HCT116 (cell line): ENCODE measurements at regions not wholly inside any gene's neighbourhood (a gene's known extent, or its start where the extent isn't known, plus 50 kb on each side); places are given as distances from the start of the nearest gene placed in this dataset.

Source experiments
- ATAC-seq: fragments of 200-7000 bp; cut with Tn5 transposase; 2 replicates; pipeline ENCODE4 v1.9.1; 2020; ENCODE audit warnings: mild to moderate bottlenecking, moderate library complexity
- BruUV-seq: library from RNA; stranded (reverse); fragments of 400-500 nt; replicated peaks from 2 replicates; lab custom pipeline; 2021; lab: Mats Ljungman, UMichigan
- CTCF ChIA-PET: fragments of 300-600 bp; sonication (Branson Sonifier 250); formaldehyde crosslinking; loops from one replicate; lab custom pipeline; 2021; ENCODE audit warnings: antibody characterized with exemption; lab: Charles Lee
- POLR2A ChIA-PET: fragments of 300-600, 350-600 bp; sonication (Branson Sonifier 250); formaldehyde crosslinking; loops from one replicate; lab custom pipeline; 2021; ENCODE audit warnings: antibody characterized with exemption; lab: Charles Lee
- RAD21 ChIA-PET, 2 experiments: fragments of 300-600 bp; sonication (Branson Sonifier 250); formaldehyde crosslinking; loops; one replicate each; lab custom pipeline; 2023; ENCODE audit warnings: low total read pairs in 2 of 2; ENCODE audit not compliant: uncharacterized antibody in 2 of 2, unreplicated experiment in 2 of 2, low non-redundant PET in 1 of 2; lab: Charles Lee
- DNase-seq: peaks from one replicate; pipeline ENCODE4 v3.0.0-alpha.2; 2010; ENCODE audit warnings: low read depth, low spot score
- H2AFZ ChIP-seq: fragments of 200-600 bp; shearing (Covaris generic), sonication (generic); 2 replicates; pipeline ENCODE4 v1.6.1; 2017; ENCODE audit warnings: low read depth, mixed run types, mixed read lengths, antibody characterized with exemption, low read length; ENCODE audit not compliant: poor library complexity, severe bottlenecking
- H3K27ac ChIP-seq: 2 replicates; pipeline ENCODE4 v1.5.1; 2012; ENCODE audit warnings: low read depth, low read length
- H3K27me3 ChIP-seq: fragments of 200-600 bp; sonication (generic); 2 replicates; pipeline ENCODE4 v1.6.1; 2016; ENCODE audit warnings: mixed run types, low read length, mixed read lengths; ENCODE audit not compliant: insufficient read depth
- H3K36me3 ChIP-seq, 2 experiments: fragments of 200-500 bp in 1 of 2; fragments of 200-600 bp in 1 of 2; sonication (Bioruptor generic) in 1 of 2; sonication (generic) in 1 of 2; 2 replicates each; pipeline versions ENCODE4 v1.5.1 to v1.6.1; 2014 to 2016; ENCODE audit warnings: low read length in 2 of 2, inconsistent platforms in 1 of 2, mixed read lengths in 1 of 2, mixed run types in 1 of 2; ENCODE audit not compliant: insufficient read depth in 2 of 2, control insufficient read depth in 1 of 2
- H3K4me1 ChIP-seq, 2 experiments: fragments of 200-600 bp in 1 of 2; sonication (generic) in 1 of 2; 2 replicates each; pipeline versions ENCODE4 v1.5.1 to v1.6.1; 2012 to 2017; ENCODE audit warnings: low read length in 2 of 2, inconsistent platforms in 1 of 2, mild to moderate bottlenecking in 1 of 2, mixed read lengths in 1 of 2, mixed run types in 1 of 2, moderate library complexity in 1 of 2; ENCODE audit not compliant: insufficient read depth in 2 of 2, control insufficient read depth in 1 of 2
- H3K4me2 ChIP-seq: fragments of 200-600 bp; sonication (generic); 2 replicates; pipeline ENCODE4 v1.6.1; 2017; ENCODE audit warnings: mixed run types, low read length, mixed read lengths
- H3K4me3 ChIP-seq, 2 experiments: fragments of 200-600 bp in 1 of 2; sonication (generic) in 1 of 2; replicated peaks in 1 of 2; 2 replicates each; pipeline ENCODE4 v1.5.1; 2011 to 2016; ENCODE audit warnings: low read length in 2 of 2, control low read depth in 1 of 2, low read depth in 1 of 2, mild to moderate bottlenecking in 1 of 2, mixed read lengths in 1 of 2, mixed run types in 1 of 2
- H3K79me2 ChIP-seq: fragments of 200-600 bp; sonication (generic); 2 replicates; pipeline ENCODE4 v1.6.1; 2017; ENCODE audit warnings: mild to moderate bottlenecking, mixed run types, low read length, moderate library complexity, mixed read lengths; ENCODE audit not compliant: insufficient read depth
- H3K9ac ChIP-seq: fragments of 200-600 bp; sonication (generic); 2 replicates; pipeline ENCODE4 v1.6.1; 2016; ENCODE audit warnings: low read length, mixed read lengths
- H3K9me2 ChIP-seq: fragments of 200-600 bp; sonication (generic), shearing (Covaris generic); 2 replicates; pipeline ENCODE4 v1.6.1; 2017; ENCODE audit warnings: mixed run types, mild to moderate bottlenecking, moderate library complexity; ENCODE audit not compliant: insufficient read depth
- H3K9me3 ChIP-seq, 2 experiments: fragments of 200-500 bp in 1 of 2; fragments of 200-600 bp in 1 of 2; sonication (Bioruptor generic) in 1 of 2; sonication (generic) in 1 of 2; 2 replicates each; pipeline ENCODE4 v1.6.1; 2014 to 2017; ENCODE audit warnings: low read length in 2 of 2, mixed read lengths in 2 of 2, inconsistent platforms in 1 of 2, low read depth in 1 of 2, mild to moderate bottlenecking in 1 of 2, mixed run types in 1 of 2, moderate library complexity in 1 of 2; ENCODE audit not compliant: control insufficient read depth in 1 of 2, insufficient read depth in 1 of 2
- H4K20me1 ChIP-seq: fragments of 200-600 bp; sonication (generic), shearing (Covaris generic); 2 replicates; pipeline ENCODE4 v1.6.1; 2017; ENCODE audit warnings: mixed run types, mild to moderate bottlenecking, moderate library complexity; ENCODE audit not compliant: insufficient read depth
- ATF3 ChIP-seq: IDR thresholded peaks from 2 replicates; pipeline ENCODE4 v1.6.1; 2012
- CBX3 ChIP-seq: IDR thresholded peaks from 2 replicates; pipeline ENCODE4 v1.6.1; 2012; ENCODE audit warnings: low read depth
- CTCF ChIP-seq, 3 experiments: fragments of 200-600 bp in 1 of 3; sonication (generic) in 1 of 3; IDR thresholded peaks in 2 of 3; conservative IDR thresholded peaks in 1 of 3; 2 replicates each; pipeline ENCODE4 v1.5.1; 2012 to 2017; ENCODE audit warnings: low read depth in 2 of 3, low read length in 2 of 3, antibody characterized with exemption in 1 of 3, borderline replicate concordance in 1 of 3, control low read depth in 1 of 3, mild to moderate bottlenecking in 1 of 3, mixed read lengths in 1 of 3, mixed run types in 1 of 3, moderate library complexity in 1 of 3; ENCODE audit not compliant: insufficient read depth in 1 of 3
- EGR1 ChIP-seq: IDR thresholded peaks from 2 replicates; pipeline ENCODE4 v1.6.1; 2012; ENCODE audit warnings: low read depth
- EZH2 ChIP-seq: fragments of 200-600 bp; sonication (generic); IDR thresholded peaks from 2 replicates; pipeline ENCODE4 v1.6.1; 2017; ENCODE audit warnings: antibody characterized with exemption, mixed run types
- EZH2phosphoT487 ChIP-seq: fragments of 200-600 bp; IDR thresholded peaks from 2 replicates; pipeline ENCODE4 v1.6.1; 2018; ENCODE audit warnings: antibody characterized with exemption, borderline replicate concordance
- FOSL1 ChIP-seq: IDR thresholded peaks from 2 replicates; pipeline ENCODE4 v1.6.1; 2012; ENCODE audit warnings: low read depth
- JUND ChIP-seq: IDR thresholded peaks from 2 replicates; pipeline ENCODE4 v1.6.1; 2012
- MAX ChIP-seq: IDR thresholded peaks from 2 replicates; pipeline ENCODE4 v1.6.1; 2012
- REST ChIP-seq: IDR thresholded peaks from 2 replicates; pipeline ENCODE4 v1.6.1; 2012; ENCODE audit warnings: low read depth
- SRF ChIP-seq: IDR thresholded peaks from 2 replicates; pipeline ENCODE4 v1.6.1; 2012; ENCODE audit warnings: low read depth
- ZBTB33 ChIP-seq: IDR thresholded peaks from 2 replicates; pipeline ENCODE4 v1.6.1; 2011; ENCODE audit warnings: mild to moderate bottlenecking, low read length, moderate library complexity; ENCODE audit not compliant: insufficient replicate concordance; ENCODE audit errors: extremely low read depth
- intact Hi-C: fragments of 100-400 bp; cut with micrococcal nuclease; formaldehyde crosslinking; loops from 2 replicates; pipeline ENCODE4 v1.10.0; 2022

GRCh38 chr5:145489516-145489915 is 345.6 kb downstream of the PRELID2 start:
- H3K9me3 ChIP-seq, result no peaks in the 10 kb centered on the region

GRCh38 chr5:145484158-145484557 is 351.0 kb downstream of the PRELID2 start:
- intact Hi-C loops, result loop anchor here (5.0 kb wide), 1 partner anchor 103 kb away; no protein-coding TSS in a partner anchor
- no TSS peak for BruUV-seq
- Histone ChIP-seq H3K79me2 (no peaks in the 10 kb centered on the region), H3K36me3 (no peaks in the 10 kb centered on the region), H2AFZ (no peak overlapping the region), H3K27me3 (no peaks in the 10 kb centered on the region), H3K9me3 (no peaks in the 10 kb centered on the region), H3K9me2 (no peaks in the 10 kb centered on the region), H3K4me1 (peaks cover 6 to 33% of the 10 kb centered on the region in 2 experiments), H3K4me2 (peak overlapping the region; percentile 59), H3K4me3 (no peak overlapping the region), H3K9ac (no peak overlapping the region), H4K20me1 (no peaks in the 10 kb centered on the region), H3K27ac (no peak overlapping the region)
- POLR2A ChIA-PET, result interaction anchor here (1.3 kb wide), 1 partner anchor 11 kb away, joined by 5 read pairs; no protein-coding TSS in a partner anchor
- CTCF ChIA-PET, result no interaction called here
- ATAC-seq (peak; percentile 80), DNase-seq (peak; percentile 78)
- RAD21 ChIA-PET, result no interaction called here
- TF ChIP-seq ZBTB33 (no peak), MAX (peak; percentile 8; the same call in 1 of the 2 replicates), REST (no peak), SRF (peak; percentile 76), CBX3 (peak; percentile 82), ATF3 (no peak), CTCF (IDR thresholded peaks at IDR 0.05 in 2 of 3, conservative IDR thresholded peaks at IDR 0.05 in 1 of 3; ENCODE audit: borderline replicate concordance in 1 of 3, insufficient read depth in 1 of 3, low read depth in 2 of 3, low read length in 2 of 3) (no peak), EGR1 (no peak; the same call in 1 of the 2 replicates), JUND (peak; percentile 96), EZH2 (no peak), EZH2phosphoT487 (no peak), FOSL1 (peak; percentile 98)

More at GRCh38 chr5:145489516-145489915, 345.6 kb downstream of the PRELID2 start:
- H3K4me3 ChIP-seq, result no peak overlapping the region
- TF ChIP-seq JUND, result no peak
- H2AFZ ChIP-seq, result no peak overlapping the region
- ChIA-PET CTCF (no interaction called here), POLR2A (no interaction called here), RAD21 (no interaction called here)
- no TSS peak for BruUV-seq
- no peak for ATAC-seq
- H3K36me3 ChIP-seq, result no peaks in the 10 kb centered on the region
- H3K4me1 ChIP-seq, result peaks cover 0 to 13% of the 10 kb centered on the region in 2 experiments; a peak in 3 of 4 replicates
- no peak overlapping the region for H3K9ac ChIP-seq
- H4K20me1 ChIP-seq, result no peaks in the 10 kb centered on the region
- no peaks in the 10 kb centered on the region for H3K9me2 ChIP-seq
- DNase-seq, result no peak
- intact Hi-C loops, result no loop called here
- H3K4me2 ChIP-seq, result no peak overlapping the region
- H3K27ac ChIP-seq, result no peak overlapping the region
- H3K27me3 ChIP-seq, result no peaks in the 10 kb centered on the region
- H3K79me2 ChIP-seq, result no peaks in the 10 kb centered on the region
